Smooth muscle cell (in vitro differentiated cells): ENCODE measurements at regions not wholly inside any gene's neighbourhood (a gene's known extent, or its start where the extent isn't known, plus 50 kb on each side); places are given as distances from the start of the nearest gene placed in this dataset.
A peak's percentile ranks its signal among the peaks of the same experiment; 100 is the strongest.
"Not testable (repeated sequence)": the region's sequence is repeated elsewhere in the genome, so short reads cannot be mapped to it uniquely, and the experiment has no call there.

Source experiments
- DNase-seq: peaks from one replicate; lab custom pipeline; 2025; ENCODE audit not compliant: unreplicated experiment; lab: John Stamatoyannopoulos, UW
- H2AFZ ChIP-seq: fragments of 200-600 bp; sonication (generic); 2 replicates; pipeline ENCODE4 v1.6.0; 2016; ENCODE audit warnings: antibody characterized with exemption, low read depth, mild to moderate bottlenecking
- H3F3A ChIP-seq: fragments of 200-600 bp; sonication (generic); 2 replicates; pipeline ENCODE4 v1.6.0; 2017; ENCODE audit warnings: antibody characterized with exemption, low read depth
- H3K27ac ChIP-seq: fragments of 200-600 bp; sonication (generic); 2 replicates; pipeline ENCODE4 v1.5.1; 2016; ENCODE audit warnings: low read depth, mild to moderate bottlenecking
- H3K27me3 ChIP-seq: fragments of 200-600 bp; sonication (generic); 2 replicates; pipeline ENCODE4 v1.6.1; 2016; ENCODE audit warnings: low read depth, mild to moderate bottlenecking
- H3K36me3 ChIP-seq: fragments of 200-600 bp; sonication (generic); 2 replicates; pipeline ENCODE4 v1.5.1; 2016; ENCODE audit warnings: low read depth
- H3K4me1 ChIP-seq: fragments of 200-600 bp; sonication (generic); 2 replicates; pipeline ENCODE4 v1.5.1; 2016; ENCODE audit warnings: low read depth
- H3K4me2 ChIP-seq: fragments of 200-600 bp; sonication (generic); 2 replicates; pipeline ENCODE4 v1.6.0; 2016; ENCODE audit warnings: mild to moderate bottlenecking
- H3K4me3 ChIP-seq: fragments of 200-600 bp; sonication (generic); 2 replicates; pipeline ENCODE4 v1.5.1; 2016; ENCODE audit warnings: mild to moderate bottlenecking
- H3K79me2 ChIP-seq: fragments of 200-600 bp; sonication (generic); 2 replicates; pipeline ENCODE4 v1.6.0; 2016; ENCODE audit warnings: low read depth, mild to moderate bottlenecking
- H3K9ac ChIP-seq: fragments of 200-600 bp; sonication (generic); 2 replicates; pipeline ENCODE4 v1.6.0; 2016; ENCODE audit warnings: low read depth
- H3K9me3 ChIP-seq: fragments of 200-600 bp; sonication (generic); replicated peaks from 2 replicates; pipeline ENCODE4 v1.5.1; 2016; ENCODE audit warnings: low read depth
- H4K20me1 ChIP-seq: fragments of 200-600 bp; sonication (generic); 2 replicates; pipeline ENCODE4 v1.6.0; 2016; ENCODE audit warnings: low read depth
- WGBS: methylation state at CpG from one replicate; pipeline ENCODE4 v1.1.7; 2016; ENCODE audit warnings: low lambda C conversion rate; 5-methylcytosine and 5-hydroxymethylcytosine counted together
- TF ChIP-seq, protein P1 (sequence below): fragments of 200-600 bp; sonication (generic); IDR thresholded peaks from 2 replicates; pipeline ENCODE4 v1.5.1; 2017; ENCODE audit warnings: borderline replicate concordance, mild to moderate bottlenecking, antibody characterized with exemption; ENCODE audit not compliant: insufficient read depth, poor library complexity, severe bottlenecking

DNA sequence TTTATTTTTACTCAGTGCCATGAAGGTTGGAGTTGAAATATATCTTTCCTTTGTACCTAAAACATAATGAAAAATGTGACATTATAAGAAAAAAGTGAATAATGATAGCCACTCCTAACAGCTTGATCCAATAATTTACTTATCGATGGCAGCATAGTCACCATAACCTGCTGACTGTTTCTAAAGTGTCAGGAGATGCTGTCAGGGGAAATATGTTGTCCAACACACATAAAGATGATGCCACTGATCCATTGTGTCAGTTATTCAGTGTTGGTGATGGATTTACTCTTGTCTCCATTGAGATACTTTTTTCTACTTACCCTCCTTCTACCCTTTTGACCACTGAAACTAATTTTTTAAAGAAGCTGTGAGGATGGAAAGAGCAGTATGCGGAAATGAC lies 1006.9 kb upstream of the TMEFF2 start:
- Histone ChIP-seq H3K9me3 (no peaks in the 10 kb centered on the region), H3K4me3 (no peak overlapping the region), H2AFZ (no peak overlapping the region), H4K20me1 (no peaks in the 10 kb centered on the region), H3K4me2 (no peak overlapping the region), H3K4me1 (no peaks in the 10 kb centered on the region), H3K36me3 (no peaks in the 10 kb centered on the region), H3K9ac (no peak overlapping the region), H3F3A (no peaks in the 10 kb centered on the region), H3K79me2 (no peaks in the 10 kb centered on the region), H3K27me3 (no peaks in the 10 kb centered on the region), H3K27ac (no peak overlapping the region)
- no peak for DNase-seq
- WGBS, result 96% methylated on average over 2 of the region's 2 CpGs
- TF ChIP-seq, protein P1, sequence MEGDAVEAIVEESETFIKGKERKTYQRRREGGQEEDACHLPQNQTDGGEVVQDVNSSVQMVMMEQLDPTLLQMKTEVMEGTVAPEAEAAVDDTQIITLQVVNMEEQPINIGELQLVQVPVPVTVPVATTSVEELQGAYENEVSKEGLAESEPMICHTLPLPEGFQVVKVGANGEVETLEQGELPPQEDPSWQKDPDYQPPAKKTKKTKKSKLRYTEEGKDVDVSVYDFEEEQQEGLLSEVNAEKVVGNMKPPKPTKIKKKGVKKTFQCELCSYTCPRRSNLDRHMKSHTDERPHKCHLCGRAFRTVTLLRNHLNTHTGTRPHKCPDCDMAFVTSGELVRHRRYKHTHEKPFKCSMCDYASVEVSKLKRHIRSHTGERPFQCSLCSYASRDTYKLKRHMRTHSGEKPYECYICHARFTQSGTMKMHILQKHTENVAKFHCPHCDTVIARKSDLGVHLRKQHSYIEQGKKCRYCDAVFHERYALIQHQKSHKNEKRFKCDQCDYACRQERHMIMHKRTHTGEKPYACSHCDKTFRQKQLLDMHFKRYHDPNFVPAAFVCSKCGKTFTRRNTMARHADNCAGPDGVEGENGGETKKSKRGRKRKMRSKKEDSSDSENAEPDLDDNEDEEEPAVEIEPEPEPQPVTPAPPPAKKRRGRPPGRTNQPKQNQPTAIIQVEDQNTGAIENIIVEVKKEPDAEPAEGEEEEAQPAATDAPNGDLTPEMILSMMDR, result no peak

DNA sequence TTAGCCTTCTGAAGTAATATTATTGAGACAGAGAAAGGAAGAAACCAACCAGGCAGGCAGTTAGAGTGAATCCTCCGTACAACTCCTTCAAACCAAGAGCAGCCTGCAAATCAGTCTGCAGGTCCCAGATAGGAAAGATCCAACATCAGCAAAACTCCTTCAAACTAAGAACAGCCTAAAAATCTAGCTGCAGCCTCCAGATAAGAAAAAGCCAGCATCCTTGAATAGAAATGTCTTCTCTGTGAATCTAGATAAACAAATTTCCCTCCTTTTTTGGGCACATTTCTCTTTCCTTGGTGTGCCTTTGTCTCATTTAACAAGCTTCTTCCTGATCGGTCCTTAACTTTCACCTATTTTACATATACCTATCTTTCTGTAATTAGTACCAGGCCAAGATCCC lies 1004.6 kb upstream of the TMEFF2 start:
- H3K9ac ChIP-seq, result no peak overlapping the region
- H3K27ac ChIP-seq, result no peak overlapping the region
- no peaks in the 10 kb centered on the region for H3K4me1 ChIP-seq
- no peaks in the 10 kb centered on the region for H3F3A ChIP-seq
- no peak overlapping the region for H2AFZ ChIP-seq
- no peaks in the 10 kb centered on the region for H3K27me3 ChIP-seq
- H4K20me1 ChIP-seq, result no peaks in the 10 kb centered on the region
- H3K4me2 ChIP-seq, result no peak overlapping the region
- no peaks in the 10 kb centered on the region for H3K36me3 ChIP-seq
- no peak overlapping the region for H3K4me3 ChIP-seq
- TF ChIP-seq, protein P1, result no peak
- H3K9me3 ChIP-seq, result no peaks in the 10 kb centered on the region
- 92% methylated on average over 2 of the region's 2 CpGs for WGBS
- no peaks in the 10 kb centered on the region for H3K79me2 ChIP-seq
- no peak for DNase-seq

DNA sequence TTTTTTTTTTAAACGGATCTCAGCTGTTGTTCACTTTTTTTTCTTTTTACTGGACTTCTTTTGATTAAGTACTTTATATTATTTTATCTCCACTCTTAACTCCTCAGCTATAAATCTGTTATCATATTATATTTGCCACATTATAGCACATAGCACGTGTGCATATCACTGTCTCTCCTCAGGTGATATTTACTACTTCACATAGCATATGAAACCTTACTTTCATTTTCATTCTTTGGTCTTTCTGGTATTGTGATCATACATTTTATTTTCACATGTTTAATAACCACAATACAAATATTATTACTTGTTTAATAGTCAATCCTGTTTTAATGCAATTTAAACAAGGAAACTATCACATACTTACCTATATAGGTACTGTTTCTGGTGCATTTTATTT lies 993.1 kb upstream of the TMEFF2 start:
- no peaks in the 10 kb centered on the region for H3K4me1 ChIP-seq
- H3K27me3 ChIP-seq, result no peaks in the 10 kb centered on the region
- 77% methylated on average over 2 of the region's 2 CpGs for WGBS
- peak overlapping the region; percentile 69 for H2AFZ ChIP-seq
- no peak overlapping the region for H3K9ac ChIP-seq
- no peak overlapping the region for H3K27ac ChIP-seq
- TF ChIP-seq, protein P1, result no peak
- no peaks in the 10 kb centered on the region for H3K36me3 ChIP-seq
- H3K4me3 ChIP-seq, result peak overlapping the region; percentile 2
- H3K4me2 ChIP-seq, result peak overlapping the region; percentile 54
- H3K9me3 ChIP-seq, result no peaks in the 10 kb centered on the region
- DNase-seq, result no peak
- no peaks in the 10 kb centered on the region for H3K79me2 ChIP-seq
- H3F3A ChIP-seq, result no peaks in the 10 kb centered on the region
- no peaks in the 10 kb centered on the region for H4K20me1 ChIP-seq

DNA sequence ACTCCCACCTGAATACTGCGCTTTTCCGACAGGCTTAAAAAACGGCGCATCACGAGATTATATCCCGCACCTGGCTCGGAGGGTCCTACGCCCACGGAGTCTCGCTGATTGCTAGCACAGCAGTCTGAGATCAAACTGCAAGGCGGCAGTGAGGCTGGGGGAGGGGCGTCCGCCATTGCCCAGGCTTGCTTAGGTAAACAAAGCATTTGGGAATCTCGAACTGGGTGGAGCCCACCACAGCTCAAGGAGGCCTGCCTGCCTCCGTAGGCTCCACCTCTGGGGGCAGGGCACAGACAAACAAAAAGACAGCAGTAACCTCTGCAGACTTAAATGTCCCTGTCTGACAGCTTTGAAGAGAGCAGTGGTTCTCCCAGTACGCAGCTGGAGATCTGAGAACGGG lies 976.2 kb upstream of the TMEFF2 start:
- not testable (repeated sequence) for H3K36me3 ChIP-seq, H3K27me3 ChIP-seq, H3F3A ChIP-seq, DNase-seq, H3K79me2 ChIP-seq, H4K20me1 ChIP-seq, H3K4me1 ChIP-seq, H3K9me3 ChIP-seq
- 0% methylated on average over 15 of the region's 17 CpGs for WGBS
- peak overlapping the region; percentile 74 for H3K4me3 ChIP-seq
- peak overlapping the region; percentile 65 for H3K27ac ChIP-seq
- H2AFZ ChIP-seq, result peak overlapping the region; percentile 84
- peak overlapping the region; percentile 85 for H3K4me2 ChIP-seq
- peak overlapping the region; percentile 32 for H3K9ac ChIP-seq
